ENCODE measurements at regions not wholly inside any gene's neighbourhood (a gene's known extent, or its start where the extent isn't known, plus 50 kb on each side); places are given as distances from the start of the nearest gene placed in this dataset.

DNA sequence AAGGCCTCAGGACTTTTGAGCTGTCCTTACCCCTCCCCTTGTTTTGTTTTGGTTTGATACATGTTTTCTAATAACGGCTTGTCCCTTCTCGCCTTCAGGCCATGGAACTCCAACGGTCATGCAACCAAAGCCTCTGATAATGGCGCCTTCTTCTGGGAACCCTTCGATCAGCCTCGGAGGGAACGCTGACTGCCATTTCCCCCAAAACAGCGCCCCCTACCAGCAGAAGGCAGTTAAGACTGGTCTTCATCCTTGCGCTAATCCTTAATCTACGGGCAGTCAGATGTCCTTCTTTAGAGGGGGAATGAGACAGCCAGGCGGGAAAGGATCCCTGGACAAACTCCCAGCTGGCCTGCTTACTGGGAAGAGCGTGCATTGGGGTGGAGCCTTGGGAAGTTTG, 276.6 kb downstream of the ICE1 start:
- no peak for TF ChIP-seq POLR2A (IDR thresholded peaks at IDR 0.05; ENCODE audit: low read depth)
- TF ChIP-seq, protein P1, sequence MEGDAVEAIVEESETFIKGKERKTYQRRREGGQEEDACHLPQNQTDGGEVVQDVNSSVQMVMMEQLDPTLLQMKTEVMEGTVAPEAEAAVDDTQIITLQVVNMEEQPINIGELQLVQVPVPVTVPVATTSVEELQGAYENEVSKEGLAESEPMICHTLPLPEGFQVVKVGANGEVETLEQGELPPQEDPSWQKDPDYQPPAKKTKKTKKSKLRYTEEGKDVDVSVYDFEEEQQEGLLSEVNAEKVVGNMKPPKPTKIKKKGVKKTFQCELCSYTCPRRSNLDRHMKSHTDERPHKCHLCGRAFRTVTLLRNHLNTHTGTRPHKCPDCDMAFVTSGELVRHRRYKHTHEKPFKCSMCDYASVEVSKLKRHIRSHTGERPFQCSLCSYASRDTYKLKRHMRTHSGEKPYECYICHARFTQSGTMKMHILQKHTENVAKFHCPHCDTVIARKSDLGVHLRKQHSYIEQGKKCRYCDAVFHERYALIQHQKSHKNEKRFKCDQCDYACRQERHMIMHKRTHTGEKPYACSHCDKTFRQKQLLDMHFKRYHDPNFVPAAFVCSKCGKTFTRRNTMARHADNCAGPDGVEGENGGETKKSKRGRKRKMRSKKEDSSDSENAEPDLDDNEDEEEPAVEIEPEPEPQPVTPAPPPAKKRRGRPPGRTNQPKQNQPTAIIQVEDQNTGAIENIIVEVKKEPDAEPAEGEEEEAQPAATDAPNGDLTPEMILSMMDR (IDR thresholded peaks at IDR 0.05), result no peak
- no peak for TF ChIP-seq POLR2AphosphoS5 (IDR thresholded peaks at IDR 0.05)
- no peak for TF ChIP-seq EP300 (IDR thresholded peaks at IDR 0.05)
